H9 (cell line): ENCODE measurements at regions not wholly inside any gene's neighbourhood (a gene's known extent, or its start where the extent isn't known, plus 50 kb on each side); places are given as distances from the start of the nearest gene placed in this dataset.

Experiments
- DNase-seq: peaks from one replicate; pipeline ENCODE4 v3.0.0-alpha.2; 2017
- H2AFZ ChIP-seq: one replicate; pipeline ENCODE4 v1.6.1; 2013; ENCODE audit warnings: mild to moderate bottlenecking, low read length, control low read depth, moderate library complexity
- H2AK5ac ChIP-seq: 2 replicates; pipeline ENCODE4 v1.6.1; 2013; ENCODE audit warnings: low read length, control low read depth, mixed read lengths; ENCODE audit not compliant: insufficient read length
- H2BK120ac ChIP-seq: one replicate; pipeline ENCODE4 v1.6.1; 2013; ENCODE audit warnings: low read depth, mild to moderate bottlenecking, low read length, control low read depth, inconsistent platforms; ENCODE audit not compliant: poor library complexity, severe bottlenecking
- H2BK12ac ChIP-seq: 2 replicates; pipeline ENCODE4 v1.6.1; 2013; ENCODE audit warnings: low read length, control low read depth, mixed read lengths, low read depth; ENCODE audit not compliant: insufficient read length
- H2BK15ac ChIP-seq: 2 replicates; pipeline ENCODE4 v1.6.1; 2013; ENCODE audit warnings: low read depth, low read length, control low read depth
- H2BK20ac ChIP-seq: one replicate; pipeline ENCODE4 v1.6.1; 2013; ENCODE audit warnings: low read depth, mild to moderate bottlenecking, low read length, control low read depth, inconsistent platforms; ENCODE audit not compliant: poor library complexity, severe bottlenecking
- H2BK5ac ChIP-seq: 2 replicates; pipeline ENCODE4 v1.6.1; 2013; ENCODE audit warnings: low read length, control low read depth, mixed read lengths; ENCODE audit not compliant: insufficient read length
- H3K14ac ChIP-seq: 2 replicates; pipeline ENCODE4 v1.6.1; 2013; ENCODE audit warnings: low read length, control low read depth; ENCODE audit not compliant: insufficient read depth
- H3K18ac ChIP-seq: 2 replicates; pipeline ENCODE4 v1.6.1; 2013; ENCODE audit warnings: low read depth, mild to moderate bottlenecking, mixed read lengths, low read length, control low read depth; ENCODE audit not compliant: insufficient read length
- H3K23ac ChIP-seq: 2 replicates; pipeline ENCODE4 v1.6.1; 2013; ENCODE audit warnings: low read length, control low read depth, mixed read lengths, low read depth; ENCODE audit not compliant: insufficient read length
- H3K23me2 ChIP-seq: 2 replicates; pipeline ENCODE4 v1.6.1; 2013; ENCODE audit warnings: low read depth, mild to moderate bottlenecking, mixed read lengths, low read length, control low read depth; ENCODE audit not compliant: insufficient read length, poor library complexity, severe bottlenecking
- H3K27ac ChIP-seq: 2 replicates; pipeline ENCODE4 v1.5.1; 2013; ENCODE audit warnings: low read length, control low read depth, mixed read lengths, low read depth; ENCODE audit not compliant: insufficient read length
- H3K27me3 ChIP-seq: 2 replicates; pipeline ENCODE4 v1.6.1; 2013; ENCODE audit warnings: low read length, control low read depth, inconsistent platforms; ENCODE audit not compliant: insufficient read depth
- H3K4ac ChIP-seq: 2 replicates; pipeline ENCODE4 v1.6.1; 2013; ENCODE audit warnings: low read depth, mild to moderate bottlenecking, control low read depth, inconsistent platforms, low read length, moderate library complexity
- H3K4me1 ChIP-seq: 2 replicates; pipeline ENCODE4 v1.6.1; 2013; ENCODE audit warnings: low read length, control low read depth, inconsistent platforms; ENCODE audit not compliant: insufficient read depth
- H3K4me2 ChIP-seq: 2 replicates; pipeline ENCODE4 v1.6.1; 2013; ENCODE audit warnings: low read length, control low read depth, mixed read lengths; ENCODE audit not compliant: insufficient read length, insufficient read depth
- H3K56ac ChIP-seq: 2 replicates; pipeline ENCODE4 v1.6.1; 2013; ENCODE audit warnings: low read depth, mild to moderate bottlenecking, mixed read lengths, low read length, control low read depth; ENCODE audit not compliant: insufficient read length
- H3K79me1 ChIP-seq: 2 replicates; pipeline ENCODE4 v1.6.1; 2013; ENCODE audit warnings: low read depth, mild to moderate bottlenecking, moderate library complexity, low read length, control low read depth, inconsistent platforms; ENCODE audit not compliant: insufficient read depth, poor library complexity, severe bottlenecking
- H3K79me2 ChIP-seq: 2 replicates; pipeline ENCODE4 v1.6.1; 2013; ENCODE audit warnings: low read length, control low read depth, inconsistent platforms; ENCODE audit not compliant: insufficient read depth
- H3K9ac ChIP-seq: 2 replicates; pipeline ENCODE4 v1.6.1; 2013; ENCODE audit warnings: low read length, control low read depth, mixed read lengths; ENCODE audit not compliant: insufficient read length; ENCODE audit errors: extremely low read depth
- H3K9me3 ChIP-seq: one replicate; pipeline ENCODE4 v1.6.1; 2013; ENCODE audit warnings: low read depth, low read length, inconsistent platforms; ENCODE audit not compliant: control insufficient read depth
- H3T11ph ChIP-seq: one replicate; pipeline ENCODE4 v1.6.1; 2013; ENCODE audit warnings: mild to moderate bottlenecking, low read length, control low read depth, inconsistent platforms
- H4K20me1 ChIP-seq: one replicate; pipeline ENCODE4 v1.6.1; 2013; ENCODE audit not compliant: control insufficient read depth, insufficient read length, insufficient read depth
- H4K5ac ChIP-seq: 2 replicates; pipeline ENCODE4 v1.6.1; 2013; ENCODE audit warnings: low read depth, mild to moderate bottlenecking, mixed read lengths, low read length, control low read depth; ENCODE audit not compliant: insufficient read length
- H4K8ac ChIP-seq: replicated peaks from 2 replicates; pipeline ENCODE4 v1.6.1; 2013; ENCODE audit warnings: low read length, control low read depth, mixed read lengths, low read depth; ENCODE audit not compliant: insufficient read length
- H4K91ac ChIP-seq: 2 replicates; pipeline ENCODE4 v1.6.1; 2013; ENCODE audit warnings: low read depth, mild to moderate bottlenecking, moderate library complexity, mixed read lengths, low read length, control low read depth; ENCODE audit not compliant: insufficient read length
- H3K27ac Mint-ChIP-seq, 3 experiments: 2 replicates in 2 of 3; 3 replicates in 1 of 3; pipeline ENCODE4 v1.8.0; 2020 to 2021; ENCODE audit warnings: mixed read lengths in 3 of 3, mild to moderate bottlenecking in 1 of 3, moderate library complexity in 1 of 3
- H3K27me3 Mint-ChIP-seq: 2 replicates; pipeline ENCODE4 v1.8.0; 2021; ENCODE audit warnings: low read depth, mild to moderate bottlenecking, moderate library complexity, mixed read lengths
- H3K36me3 Mint-ChIP-seq, 3 experiments: 2 replicates in 2 of 3; 3 replicates in 1 of 3; pipeline ENCODE4 v1.8.0; 2020 to 2021; ENCODE audit warnings: low read depth in 3 of 3, mixed read lengths in 3 of 3; ENCODE audit not compliant: insufficient read depth in 1 of 3
- H3K4me1 Mint-ChIP-seq, 2 experiments: 2 replicates each; pipeline ENCODE4 v1.8.0; 2020; ENCODE audit warnings: mixed read lengths in 2 of 2
- H3K4me3 Mint-ChIP-seq, 2 experiments: 2 replicates in 1 of 2; 3 replicates in 1 of 2; pipeline ENCODE4 v1.8.0; 2020 to 2021; ENCODE audit warnings: mild to moderate bottlenecking in 2 of 2, mixed read lengths in 2 of 2, moderate library complexity in 1 of 2
- H3K9me3 Mint-ChIP-seq, 2 experiments: 2 replicates in 1 of 2; 3 replicates in 1 of 2; pipeline ENCODE4 v1.8.0; 2020; ENCODE audit warnings: mild to moderate bottlenecking in 2 of 2, mixed read lengths in 2 of 2, moderate library complexity in 1 of 2
- WGBS: extraction: QIAGEN DNeasy Blood & Tissue Kit; methylation state at CpG from one replicate; pipeline ENCODE4 v1.1.7; 2013; ENCODE audit warnings: missing lambda C conversion rate, low lambda C conversion rate, mixed read lengths; ENCODE audit not compliant: insufficient read length; ENCODE audit errors: extremely low coverage; 5-methylcytosine and 5-hydroxymethylcytosine counted together
- TF ChIP-seq, protein P1 (sequence below): fragments of 200-600 bp; sonication (generic); conservative IDR thresholded peaks from 3 replicates; pipeline ENCODE4 v1.8.0; 2021; ENCODE audit warnings: antibody characterized with exemption, mild to moderate bottlenecking

DNA sequence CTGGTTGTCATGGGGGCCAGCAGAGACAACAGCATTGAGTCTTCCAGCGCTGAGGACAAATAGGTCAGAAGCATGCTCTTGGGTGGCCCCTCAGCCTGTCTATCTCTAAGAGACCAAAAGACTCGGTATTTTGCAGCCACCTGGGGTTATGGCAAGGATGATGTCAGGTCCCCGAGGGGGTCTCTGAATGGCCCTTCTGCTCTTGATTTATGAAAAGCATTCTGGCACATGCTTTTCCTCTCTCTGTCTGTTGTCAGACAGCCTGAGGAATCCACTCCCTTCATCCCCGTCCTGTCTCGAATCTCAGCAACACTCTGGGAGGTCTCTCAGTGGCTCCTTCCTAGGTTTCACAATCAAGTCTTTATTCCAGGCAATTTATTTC is 156.6 kb upstream of the RGMA start:
- no peak overlapping the region for H3K27ac Mint-ChIP-seq
- no peak overlapping the region for H4K5ac ChIP-seq
- H2BK5ac ChIP-seq, result no peak overlapping the region
- no peak overlapping the region for H2BK15ac ChIP-seq
- H3K4ac ChIP-seq, result no peak overlapping the region
- no peaks in the 10 kb centered on the region for H3K79me2 ChIP-seq
- H3K56ac ChIP-seq, result no peak overlapping the region
- no peaks in the 10 kb centered on the region for H3K9me3 ChIP-seq
- TF ChIP-seq, protein P1, sequence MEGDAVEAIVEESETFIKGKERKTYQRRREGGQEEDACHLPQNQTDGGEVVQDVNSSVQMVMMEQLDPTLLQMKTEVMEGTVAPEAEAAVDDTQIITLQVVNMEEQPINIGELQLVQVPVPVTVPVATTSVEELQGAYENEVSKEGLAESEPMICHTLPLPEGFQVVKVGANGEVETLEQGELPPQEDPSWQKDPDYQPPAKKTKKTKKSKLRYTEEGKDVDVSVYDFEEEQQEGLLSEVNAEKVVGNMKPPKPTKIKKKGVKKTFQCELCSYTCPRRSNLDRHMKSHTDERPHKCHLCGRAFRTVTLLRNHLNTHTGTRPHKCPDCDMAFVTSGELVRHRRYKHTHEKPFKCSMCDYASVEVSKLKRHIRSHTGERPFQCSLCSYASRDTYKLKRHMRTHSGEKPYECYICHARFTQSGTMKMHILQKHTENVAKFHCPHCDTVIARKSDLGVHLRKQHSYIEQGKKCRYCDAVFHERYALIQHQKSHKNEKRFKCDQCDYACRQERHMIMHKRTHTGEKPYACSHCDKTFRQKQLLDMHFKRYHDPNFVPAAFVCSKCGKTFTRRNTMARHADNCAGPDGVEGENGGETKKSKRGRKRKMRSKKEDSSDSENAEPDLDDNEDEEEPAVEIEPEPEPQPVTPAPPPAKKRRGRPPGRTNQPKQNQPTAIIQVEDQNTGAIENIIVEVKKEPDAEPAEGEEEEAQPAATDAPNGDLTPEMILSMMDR, result no peak
- H3K14ac ChIP-seq, result no peak overlapping the region
- WGBS, result no CpG with 5 or more reads among the region's 5 CpGs
- H4K20me1 ChIP-seq, result no peaks in the 10 kb centered on the region
- no peak overlapping the region for H2BK120ac ChIP-seq
- no peaks in the 10 kb centered on the region; the same call in 1 of the 2 replicates for H3K27me3 ChIP-seq
- peaks cover 47% of the 10 kb centered on the region for H3K27me3 Mint-ChIP-seq
- no peak overlapping the region for H3K4me2 ChIP-seq
- no peak overlapping the region for H3T11ph ChIP-seq
- no peak overlapping the region for H2AK5ac ChIP-seq
- no peaks in the 10 kb centered on the region for H3K79me1 ChIP-seq
- peaks cover 5% of the 10 kb centered on the region; the same call in 1 of the 2 replicates for H3K4me1 ChIP-seq
- H3K23ac ChIP-seq, result no peak overlapping the region
- no peaks in the 10 kb centered on the region for H3K9me3 Mint-ChIP-seq
- H2BK12ac ChIP-seq, result no peak overlapping the region
- H3K4me3 Mint-ChIP-seq, result no peak overlapping the region
- no peaks in the 10 kb centered on the region for H3K23me2 ChIP-seq
- no peak overlapping the region for H4K91ac ChIP-seq
- H3K36me3 Mint-ChIP-seq, result no peaks in the 10 kb centered on the region; a peak in 1 of 7 replicates
- H3K27ac ChIP-seq, result no peak overlapping the region
- no peak overlapping the region for H2BK20ac ChIP-seq
- H3K18ac ChIP-seq, result no peak overlapping the region
- H3K4me1 Mint-ChIP-seq, result peaks cover 16 to 26% of the 10 kb centered on the region in 2 experiments
- DNase-seq, result no peak
- H3K9ac ChIP-seq, result no peak overlapping the region
- H4K8ac ChIP-seq, result no peak overlapping the region
- H2AFZ ChIP-seq, result no peak overlapping the region
